ENCODE measurements at regions not wholly inside any gene's neighbourhood (a gene's known extent, or its start where the extent isn't known, plus 50 kb on each side); places are given as distances from the start of the nearest gene placed in this dataset.
"Not testable (repeated sequence)": the region's sequence is repeated elsewhere in the genome, so short reads cannot be mapped to it uniquely, and the experiment has no call there.

DNA sequence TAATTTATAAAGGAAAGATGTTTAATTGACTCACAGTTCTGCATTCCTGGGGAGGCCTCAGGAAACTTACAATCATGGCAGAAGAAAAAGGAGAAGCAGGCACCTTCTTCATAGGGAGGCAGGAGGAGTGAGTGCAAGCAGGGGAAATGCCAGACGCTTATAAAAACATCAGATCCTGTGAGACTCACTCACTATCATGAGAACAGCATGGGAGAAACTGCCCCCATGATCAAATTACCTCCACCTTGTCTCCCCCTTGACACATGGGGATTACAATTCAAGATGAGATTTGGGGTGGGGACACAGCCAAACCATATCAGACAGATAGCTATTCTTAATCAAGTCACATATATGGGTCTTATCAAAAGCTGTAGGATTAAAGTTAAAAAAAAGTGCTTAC is 956.7 kb downstream of the TRHDE start:
- H3K4me1 Mint-ChIP-seq; H3K36me3 Mint-ChIP-seq (ENCODE audit: insufficient read depth); H3K4me3 Mint-ChIP-seq; H3K27ac Mint-ChIP-seq (ENCODE audit: low read depth); ATAC-seq (replicated peaks; ENCODE audit: extremely low read depth, poor library complexity, severe bottlenecking); H3K9me3 Mint-ChIP-seq; H3K27me3 Mint-ChIP-seq; DNase-seq (ENCODE audit: low spot score in 2 of 2): not testable (repeated sequence)

DNA sequence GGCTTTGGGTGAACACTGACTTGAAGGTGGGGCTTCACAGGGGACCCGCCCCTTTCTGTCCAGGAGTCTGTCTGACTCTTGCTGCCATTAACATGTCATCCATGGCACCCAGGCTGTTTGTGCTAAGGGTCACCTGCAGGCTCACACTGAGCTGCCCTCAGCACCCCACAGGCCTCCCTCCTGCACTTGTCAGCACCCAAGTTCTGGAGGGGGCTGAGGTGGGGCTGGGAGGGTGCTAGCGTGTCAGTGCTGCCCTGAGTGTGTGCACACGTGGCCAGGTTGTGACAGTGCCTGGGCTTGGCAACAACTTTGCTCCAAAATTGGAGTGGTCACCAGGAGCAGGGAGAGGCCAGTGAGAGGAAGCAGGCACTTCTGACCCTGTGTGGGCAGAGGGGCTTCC is 963.2 kb downstream of the TRHDE start:
- Mint-ChIP-seq H3K4me3 (no peak overlapping the region), H3K9me3 (peaks cover 20% of the 10 kb centered on the region)
- no peak for ATAC-seq (replicated peaks; ENCODE audit: extremely low read depth, poor library complexity, severe bottlenecking)

DNA sequence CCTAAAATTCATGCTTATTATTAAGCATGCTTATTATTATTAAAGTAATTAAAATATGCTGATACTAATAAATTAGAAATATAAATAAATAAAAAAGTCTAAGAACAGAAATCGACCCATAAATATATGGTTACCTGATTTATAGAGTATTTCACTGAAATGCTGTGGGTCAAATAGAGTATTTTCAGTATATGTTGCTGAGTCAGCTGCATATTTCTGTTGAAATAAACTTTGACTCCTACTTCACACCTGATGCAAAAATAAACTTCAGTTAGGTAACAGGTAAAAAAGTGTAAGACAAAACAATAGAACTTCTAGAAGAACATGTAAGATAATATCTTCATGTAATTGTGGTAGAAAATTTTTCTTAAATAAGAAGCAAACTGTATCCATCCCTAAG is 967.9 kb downstream of the TRHDE start:
- DNase-seq (ENCODE audit: low spot score in 2 of 2) (no peak), ATAC-seq (replicated peaks; ENCODE audit: extremely low read depth, poor library complexity, severe bottlenecking) (no peak)
- H3K27me3 Mint-ChIP-seq, result no peaks in the 10 kb centered on the region
- no peaks in the 10 kb centered on the region for H3K4me1 Mint-ChIP-seq
- H3K4me3 Mint-ChIP-seq, result no peak overlapping the region
- peaks cover 11% of the 10 kb centered on the region for H3K9me3 Mint-ChIP-seq
- no peaks in the 10 kb centered on the region for H3K36me3 Mint-ChIP-seq (ENCODE audit: insufficient read depth)
- no peak overlapping the region for H3K27ac Mint-ChIP-seq (ENCODE audit: low read depth)

More for the DNA sequence above, 963.2 kb downstream of the TRHDE start:
- Mint-ChIP-seq H3K36me3 (ENCODE audit: insufficient read depth) (no peaks in the 10 kb centered on the region), H3K4me1 (no peaks in the 10 kb centered on the region), H3K27ac (ENCODE audit: low read depth) (no peak overlapping the region), H3K27me3 (no peaks in the 10 kb centered on the region)
- no peak for DNase-seq (ENCODE audit: low spot score in 2 of 2)

DNA sequence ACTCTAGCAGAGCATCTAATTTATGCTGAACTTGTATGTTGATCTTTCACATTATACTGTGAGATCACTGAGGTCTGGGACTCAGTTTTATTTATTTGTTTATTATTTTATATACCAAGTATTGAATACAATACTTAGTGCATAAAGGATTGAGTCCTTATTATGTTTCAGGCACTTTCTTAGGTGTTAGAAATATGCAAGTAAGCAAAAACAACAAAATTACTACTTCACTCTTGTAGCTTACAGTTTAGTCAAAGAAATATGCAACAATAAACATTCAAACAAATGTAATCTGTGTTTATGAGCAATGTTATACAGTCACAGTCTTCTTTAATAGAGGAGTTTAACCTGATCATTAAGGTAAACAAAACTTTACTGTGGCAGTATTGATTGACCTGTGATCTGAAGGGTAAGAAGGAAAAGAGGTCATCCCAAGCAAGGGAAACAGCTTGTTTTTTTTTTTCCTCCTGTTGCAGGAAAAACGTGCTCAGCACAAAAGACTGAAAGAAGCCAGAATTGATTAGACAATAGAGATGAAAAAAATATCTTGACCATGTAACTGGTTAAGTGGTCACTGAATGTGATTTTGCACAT is 990.7 kb downstream of the TRHDE start:
- no peaks in the 10 kb centered on the region for H3K27me3 Mint-ChIP-seq

DNA sequence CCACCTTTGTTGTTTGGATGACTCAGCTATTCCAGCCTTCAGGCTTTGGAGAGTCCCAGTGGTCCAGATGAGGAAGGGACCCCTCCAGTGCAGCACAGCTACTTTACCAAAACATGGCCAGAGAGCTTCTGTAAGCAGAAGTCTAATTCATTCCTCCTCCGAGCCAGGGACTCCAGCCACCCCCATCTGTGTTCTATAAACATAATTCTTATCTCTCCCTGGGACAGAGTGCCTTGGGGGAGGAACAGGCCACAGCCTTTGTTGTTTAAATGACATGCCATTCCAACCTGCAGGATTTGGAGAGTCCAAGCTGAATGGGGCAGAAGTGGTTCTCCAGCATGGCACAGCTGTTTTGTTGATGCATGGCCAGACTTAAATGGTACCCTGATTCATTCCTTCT is 994.0 kb downstream of the TRHDE start:
- Mint-ChIP-seq H3K9me3 (peaks cover 7% of the 10 kb centered on the region), H3K4me3 (no peak overlapping the region), H3K36me3 (ENCODE audit: insufficient read depth) (no peaks in the 10 kb centered on the region), H3K4me1 (no peaks in the 10 kb centered on the region), H3K27ac (ENCODE audit: low read depth) (no peak overlapping the region), H3K27me3 (no peaks in the 10 kb centered on the region)
- ATAC-seq (replicated peaks; ENCODE audit: extremely low read depth, poor library complexity, severe bottlenecking), result no peak
- no peak for DNase-seq (ENCODE audit: low spot score in 2 of 2)

More for the DNA sequence above, 990.7 kb downstream of the TRHDE start:
- H3K4me3 Mint-ChIP-seq, result no peak overlapping the region
- H3K4me1 Mint-ChIP-seq, result no peaks in the 10 kb centered on the region
- DNase-seq (ENCODE audit: low spot score in 2 of 2) (no peak), ATAC-seq (replicated peaks; ENCODE audit: extremely low read depth, poor library complexity, severe bottlenecking) (no peak)
- no peaks in the 10 kb centered on the region for H3K9me3 Mint-ChIP-seq
- H3K27ac Mint-ChIP-seq (ENCODE audit: low read depth), result no peak overlapping the region
- H3K36me3 Mint-ChIP-seq (ENCODE audit: insufficient read depth), result no peaks in the 10 kb centered on the region

DNA sequence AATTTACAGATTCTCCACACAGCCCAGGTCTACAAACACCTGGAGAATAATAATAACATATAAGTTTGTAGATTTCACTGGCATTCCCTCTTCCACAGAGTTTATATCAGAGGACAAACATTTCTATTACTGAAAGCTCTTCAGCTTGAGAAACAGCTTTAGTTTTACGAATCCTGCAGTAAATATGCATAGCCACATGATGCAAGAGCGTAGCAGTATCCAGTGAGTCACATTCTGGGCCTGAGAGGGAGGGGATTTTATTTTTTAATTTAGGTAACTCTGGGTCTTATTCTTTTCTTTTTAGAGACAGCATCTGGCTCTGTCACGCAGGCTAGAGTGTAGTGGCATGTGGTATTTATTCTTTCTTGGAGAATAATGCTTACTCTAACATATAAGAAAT is 1002.8 kb downstream of the TRHDE start:
- Mint-ChIP-seq H3K27ac (ENCODE audit: low read depth) (no peak overlapping the region), H3K4me1 (no peaks in the 10 kb centered on the region), H3K9me3 (peaks cover 23% of the 10 kb centered on the region), H3K36me3 (ENCODE audit: insufficient read depth) (no peaks in the 10 kb centered on the region), H3K4me3 (no peak overlapping the region), H3K27me3 (no peaks in the 10 kb centered on the region)
- DNase-seq (ENCODE audit: low spot score in 2 of 2), result no peak
- ATAC-seq (replicated peaks; ENCODE audit: extremely low read depth, poor library complexity, severe bottlenecking), result no peak

DNA sequence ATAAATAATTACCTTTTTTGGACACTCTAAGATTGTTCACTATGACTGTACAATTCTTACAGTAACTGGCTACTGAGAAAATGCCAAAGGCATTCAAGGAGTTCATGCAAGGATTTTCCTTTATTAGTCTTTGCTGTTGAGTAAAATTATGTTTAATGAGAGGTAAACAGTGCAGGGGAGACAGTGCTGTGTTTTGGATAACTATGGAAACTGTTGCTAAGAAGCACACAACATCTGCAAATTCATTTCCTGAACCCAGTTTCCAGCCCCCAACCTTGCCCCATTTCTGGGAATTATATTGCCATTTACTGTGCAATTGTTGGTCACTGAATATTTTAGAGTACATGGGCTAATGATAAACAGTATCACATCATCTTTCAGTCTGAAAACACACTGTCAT is 1005.8 kb downstream of the TRHDE start:
- no peak for ATAC-seq (replicated peaks; ENCODE audit: extremely low read depth, poor library complexity, severe bottlenecking)
- no peak for DNase-seq (ENCODE audit: low spot score in 2 of 2)
- Mint-ChIP-seq H3K36me3 (ENCODE audit: insufficient read depth) (no peaks in the 10 kb centered on the region), H3K4me3 (no peak overlapping the region), H3K4me1 (no peaks in the 10 kb centered on the region), H3K27ac (ENCODE audit: low read depth) (no peak overlapping the region), H3K9me3 (peaks cover 14% of the 10 kb centered on the region), H3K27me3 (no peaks in the 10 kb centered on the region)

DNA sequence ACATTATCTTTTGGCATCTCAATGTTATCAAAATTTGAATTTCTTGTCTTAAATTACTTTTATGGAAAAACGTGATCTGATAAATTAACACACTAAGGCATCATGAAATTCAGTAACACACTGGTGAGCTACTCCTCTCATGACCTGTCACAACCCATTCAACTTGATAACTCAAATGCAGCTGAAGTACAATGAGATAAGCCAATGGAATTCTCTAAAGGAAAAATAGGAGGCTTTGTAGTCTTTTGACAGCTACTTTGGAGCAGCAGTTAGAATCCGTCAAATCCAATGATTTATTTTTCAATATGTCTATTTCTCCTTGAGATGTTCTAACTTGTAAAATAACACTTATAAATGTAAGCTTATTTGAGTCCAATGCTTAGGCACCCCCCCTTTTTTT is 1029.4 kb downstream of the TRHDE start:
- Mint-ChIP-seq H3K27ac (ENCODE audit: low read depth) (no peak overlapping the region), H3K27me3 (no peaks in the 10 kb centered on the region), H3K4me3 (no peak overlapping the region), H3K4me1 (no peaks in the 10 kb centered on the region), H3K9me3 (peaks cover 11% of the 10 kb centered on the region), H3K36me3 (ENCODE audit: insufficient read depth) (no peaks in the 10 kb centered on the region)
- DNase-seq (ENCODE audit: low spot score in 2 of 2), result no peak
- ATAC-seq (replicated peaks; ENCODE audit: extremely low read depth, poor library complexity, severe bottlenecking), result no peak

DNA sequence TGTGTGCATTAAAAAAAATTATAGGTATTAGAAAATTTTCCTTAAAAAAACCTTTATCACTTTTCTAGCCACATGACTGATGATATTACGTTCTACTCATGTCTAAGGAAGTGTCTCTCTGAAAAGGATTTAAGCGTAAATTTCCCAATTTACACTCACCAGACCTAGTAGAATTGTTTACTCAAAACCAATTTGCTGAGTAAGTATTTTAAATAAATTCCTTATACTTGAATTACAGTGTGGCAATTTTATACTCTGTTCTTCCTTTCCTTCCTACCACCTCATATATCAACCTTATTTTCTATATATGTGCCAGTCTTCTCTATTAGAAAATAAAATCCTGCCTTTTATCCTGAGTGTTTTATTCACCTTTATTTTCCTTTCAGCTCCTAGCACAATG is 1035.1 kb downstream of the TRHDE start:
- no peak for ATAC-seq (replicated peaks; ENCODE audit: extremely low read depth, poor library complexity, severe bottlenecking)
- H3K27ac Mint-ChIP-seq (ENCODE audit: low read depth), result no peak overlapping the region
- no peaks in the 10 kb centered on the region for H3K4me1 Mint-ChIP-seq
- H3K4me3 Mint-ChIP-seq, result no peak overlapping the region
- H3K36me3 Mint-ChIP-seq (ENCODE audit: insufficient read depth), result no peaks in the 10 kb centered on the region
- no peak for DNase-seq (ENCODE audit: low spot score in 2 of 2)
- H3K9me3 Mint-ChIP-seq, result peaks cover 14% of the 10 kb centered on the region
- H3K27me3 Mint-ChIP-seq, result no peaks in the 10 kb centered on the region

DNA sequence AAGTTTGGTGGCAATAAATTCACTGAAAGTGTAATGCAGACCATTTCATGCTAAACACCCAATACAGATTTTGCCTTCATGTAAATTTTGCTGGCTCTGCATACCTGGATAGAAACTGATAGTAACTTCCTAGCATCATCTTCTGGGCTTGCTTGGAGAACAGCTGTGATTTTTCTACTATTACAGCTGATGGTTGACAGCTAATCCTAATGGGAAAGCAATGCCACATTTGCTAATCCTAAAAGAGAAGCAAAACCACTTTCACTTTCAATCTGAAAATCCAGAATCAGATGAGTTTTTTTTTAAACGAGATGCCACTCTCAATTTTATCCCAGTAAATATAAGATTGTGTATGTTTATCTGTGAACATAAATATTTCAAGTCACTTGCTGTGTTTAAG is 1035.9 kb downstream of the TRHDE start:
- Mint-ChIP-seq H3K9me3 (peaks cover 20% of the 10 kb centered on the region), H3K36me3 (ENCODE audit: insufficient read depth) (no peaks in the 10 kb centered on the region), H3K4me3 (no peak overlapping the region), H3K4me1 (no peaks in the 10 kb centered on the region), H3K27me3 (no peaks in the 10 kb centered on the region), H3K27ac (ENCODE audit: low read depth) (no peak overlapping the region)
- DNase-seq (ENCODE audit: low spot score in 2 of 2) (no peak), ATAC-seq (replicated peaks; ENCODE audit: extremely low read depth, poor library complexity, severe bottlenecking) (no peak)

DNA sequence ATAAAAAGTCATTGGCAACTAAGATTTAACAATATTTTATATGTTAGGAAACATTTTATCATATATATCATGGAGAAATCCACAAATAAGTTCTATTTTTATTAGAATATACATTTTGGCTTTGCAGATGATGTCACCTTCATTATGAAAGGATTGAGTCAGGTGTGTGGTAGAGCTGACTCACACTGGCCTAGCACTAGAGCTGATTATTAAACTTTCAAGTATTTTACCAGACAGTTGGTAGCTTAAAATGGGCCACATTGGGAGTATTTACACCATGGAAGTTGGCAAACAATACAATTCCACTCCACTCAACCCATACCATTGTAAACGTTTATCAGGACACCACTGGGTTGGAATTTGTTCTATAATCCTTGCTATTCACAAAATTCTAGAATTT is 1036.6 kb downstream of the TRHDE start:
- Mint-ChIP-seq H3K27me3 (no peaks in the 10 kb centered on the region), H3K36me3 (ENCODE audit: insufficient read depth) (no peaks in the 10 kb centered on the region), H3K4me1 (no peaks in the 10 kb centered on the region), H3K4me3 (no peak overlapping the region), H3K27ac (ENCODE audit: low read depth) (no peak overlapping the region), H3K9me3 (peaks cover 20% of the 10 kb centered on the region)
- DNase-seq (ENCODE audit: low spot score in 2 of 2) (no peak), ATAC-seq (replicated peaks; ENCODE audit: extremely low read depth, poor library complexity, severe bottlenecking) (no peak)

DNA sequence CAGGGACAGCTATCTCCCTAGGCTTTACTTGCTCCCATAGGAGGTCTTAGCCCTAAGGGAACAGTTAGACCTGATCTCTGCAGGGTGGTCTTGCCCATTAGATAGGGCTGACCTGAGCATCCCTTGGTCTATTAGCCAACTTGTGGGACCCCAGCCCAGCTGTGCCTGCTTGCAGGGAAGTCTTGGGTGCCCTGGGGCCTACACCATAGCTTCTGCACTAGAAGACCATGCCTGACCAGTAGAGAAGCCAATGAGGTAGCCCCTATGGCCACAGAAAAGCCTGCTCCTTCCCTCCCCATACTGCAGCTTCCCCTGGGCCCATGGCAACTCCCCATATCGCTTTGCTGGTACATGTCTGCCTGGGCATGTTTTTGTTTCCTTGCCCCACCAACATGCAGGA is 1049.1 kb downstream of the TRHDE start:
- H3K27me3 Mint-ChIP-seq, result no peaks in the 10 kb centered on the region
- no peaks in the 10 kb centered on the region for H3K4me1 Mint-ChIP-seq
- H3K4me3 Mint-ChIP-seq, result no peak overlapping the region
- no peak for DNase-seq (ENCODE audit: low spot score in 2 of 2)
- no peak overlapping the region for H3K27ac Mint-ChIP-seq (ENCODE audit: low read depth)
- no peak for ATAC-seq (replicated peaks; ENCODE audit: extremely low read depth, poor library complexity, severe bottlenecking)
- H3K9me3 Mint-ChIP-seq, result peaks cover 25% of the 10 kb centered on the region
- H3K36me3 Mint-ChIP-seq (ENCODE audit: insufficient read depth), result no peaks in the 10 kb centered on the region

DNA sequence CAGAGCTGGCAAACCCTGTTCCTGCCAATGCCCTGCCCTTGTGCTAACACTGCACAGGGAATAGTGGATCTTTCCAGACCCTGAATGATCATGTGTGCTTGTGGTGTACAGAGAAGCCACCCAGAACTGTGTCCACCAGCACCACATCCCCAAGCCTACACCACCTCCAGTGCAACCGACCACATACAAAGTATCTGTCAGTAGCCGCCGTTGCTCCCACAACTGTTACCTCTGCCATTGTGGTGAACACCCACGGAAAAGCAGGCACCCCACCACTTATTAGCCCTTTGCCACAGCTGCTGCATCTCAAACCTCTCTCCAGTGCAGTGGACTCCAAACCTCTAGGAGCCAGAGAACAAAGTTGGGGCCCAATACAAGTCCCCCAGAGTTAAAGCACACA is 1049.6 kb downstream of the TRHDE start:
- no peaks in the 10 kb centered on the region for H3K4me1 Mint-ChIP-seq
- H3K27ac Mint-ChIP-seq (ENCODE audit: low read depth), result no peak overlapping the region
- no peak overlapping the region for H3K4me3 Mint-ChIP-seq
- H3K9me3 Mint-ChIP-seq, result peaks cover 26% of the 10 kb centered on the region
- no peaks in the 10 kb centered on the region for H3K27me3 Mint-ChIP-seq
- no peaks in the 10 kb centered on the region for H3K36me3 Mint-ChIP-seq (ENCODE audit: insufficient read depth)
- no peak for ATAC-seq (replicated peaks; ENCODE audit: extremely low read depth, poor library complexity, severe bottlenecking)
- DNase-seq (ENCODE audit: low spot score in 2 of 2), result no peak

Data from central memory CD8-positive, alpha-beta T cell (primary cell).